GM08714 (cell line): ENCODE measurements at regions not wholly inside any gene's neighbourhood (a gene's known extent, or its start where the extent isn't known, plus 50 kb on each side); places are given as distances from the start of the nearest gene placed in this dataset.
"Not testable (repeated sequence)": the region's sequence is repeated elsewhere in the genome, so short reads cannot be mapped to it uniquely, and the experiment has no call there.

Source experiments
- H3K4me3 ChIP-seq: fragments of 200-500 bp; sonication (Bioruptor generic); 2 replicates; pipeline ENCODE4 v1.5.1; 2014; ENCODE audit warnings: mild to moderate bottlenecking, low read length, inconsistent platforms
- ZNF274 ChIP-seq: IDR thresholded peaks from 2 replicates; pipeline ENCODE4 v1.6.1; 2012; ENCODE audit warnings: mild to moderate bottlenecking, low read depth, low read length

DNA sequence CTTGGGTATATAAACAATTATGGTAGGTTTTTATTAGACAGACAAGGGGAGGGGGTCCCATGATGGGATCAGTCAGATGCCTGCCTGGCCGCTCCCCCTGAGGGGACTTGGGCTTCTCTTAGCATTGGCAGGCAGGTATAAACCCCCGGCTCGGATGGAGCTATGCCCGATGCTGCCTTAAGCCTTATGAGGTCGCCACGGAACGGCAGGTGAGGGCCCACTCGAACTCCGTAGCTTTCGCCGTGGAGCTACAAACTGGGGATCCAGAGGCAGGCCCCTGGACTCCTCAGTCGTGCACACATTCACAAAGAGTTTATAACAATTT is 148.8 kb downstream of the TRIM27 start:
- no peak overlapping the region for H3K4me3 ChIP-seq
- no peak for TF ChIP-seq ZNF274

DNA sequence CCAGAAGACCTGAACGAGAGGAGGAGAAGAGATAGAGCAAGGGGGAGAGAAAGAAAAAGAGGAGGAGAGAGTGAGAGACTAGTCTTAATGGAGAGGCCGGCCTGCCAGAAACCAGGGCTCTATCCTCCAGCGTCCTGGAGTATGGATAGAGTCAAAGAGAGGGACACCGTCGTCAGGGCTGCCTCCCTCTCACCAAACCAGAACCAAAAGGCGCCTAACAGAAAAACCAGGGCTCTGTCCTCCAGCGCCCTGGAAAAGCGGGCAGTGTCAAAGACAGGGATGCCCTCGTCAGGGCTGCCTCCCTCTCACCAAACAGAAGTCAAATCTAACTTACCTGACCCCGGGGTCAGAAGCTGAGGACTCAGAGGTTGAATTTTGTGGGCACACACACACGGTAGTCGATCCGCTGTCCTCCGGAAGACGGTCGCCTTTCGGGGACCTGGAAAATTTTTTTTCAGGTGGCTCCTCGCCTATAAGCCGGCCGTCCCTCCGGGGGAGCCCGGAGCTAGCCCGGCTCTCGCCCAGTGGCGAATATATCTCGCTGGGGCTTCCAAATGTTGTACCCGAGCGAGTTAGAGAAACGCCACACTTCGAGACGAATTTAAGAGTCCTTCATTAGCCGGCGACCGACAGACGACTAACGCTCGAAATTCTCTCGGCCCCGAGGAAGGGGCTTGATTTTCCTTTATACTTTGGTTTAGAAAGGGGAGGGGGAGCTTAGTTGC is 148.2 kb downstream of the TRIM27 start:
- H3K4me3 ChIP-seq = no peak overlapping the region
- no peak for TF ChIP-seq ZNF274

DNA sequence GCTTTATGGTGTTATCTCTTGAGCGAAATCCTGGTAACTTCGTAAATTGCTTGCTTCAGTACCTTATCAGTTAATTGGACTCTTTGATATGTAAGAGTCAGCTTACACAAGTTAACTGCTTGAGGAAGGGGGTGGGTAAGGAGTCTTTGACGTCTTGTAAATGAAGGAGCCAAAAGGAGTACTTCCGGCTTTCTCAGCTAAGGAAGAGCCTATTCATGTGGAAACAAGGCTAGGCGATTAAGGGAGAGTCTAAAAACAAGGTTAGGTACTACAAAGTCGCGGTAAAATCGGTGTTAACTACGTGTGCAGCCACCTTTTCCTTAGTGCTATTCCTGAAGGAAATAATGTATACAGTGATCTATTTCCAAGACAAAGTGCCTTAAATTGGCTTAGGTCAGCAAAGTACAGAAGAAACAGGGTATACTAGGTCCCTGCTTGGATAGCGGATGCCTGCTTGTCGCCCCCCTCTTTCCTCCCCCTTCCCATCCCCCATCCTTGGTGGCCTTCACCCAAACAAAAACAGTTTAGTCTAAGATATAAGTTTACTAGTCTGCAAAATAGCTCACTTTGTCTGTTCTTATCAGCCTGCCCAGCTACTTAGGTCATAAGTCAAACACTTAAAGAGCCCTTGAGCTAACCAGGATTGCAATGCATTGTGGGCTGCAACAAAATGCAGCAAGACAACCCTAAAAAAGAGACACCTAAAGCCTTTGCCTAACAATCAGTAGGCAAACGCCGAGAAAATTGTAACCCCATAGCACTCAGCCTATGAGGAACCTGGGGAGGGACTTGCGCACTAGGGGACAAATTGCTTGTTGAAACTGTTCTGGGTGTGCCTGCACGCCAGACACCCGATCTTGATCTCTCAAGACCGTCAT is 147.3 kb downstream of the TRIM27 start:
- H3K4me3 ChIP-seq = no peak overlapping the region

DNA sequence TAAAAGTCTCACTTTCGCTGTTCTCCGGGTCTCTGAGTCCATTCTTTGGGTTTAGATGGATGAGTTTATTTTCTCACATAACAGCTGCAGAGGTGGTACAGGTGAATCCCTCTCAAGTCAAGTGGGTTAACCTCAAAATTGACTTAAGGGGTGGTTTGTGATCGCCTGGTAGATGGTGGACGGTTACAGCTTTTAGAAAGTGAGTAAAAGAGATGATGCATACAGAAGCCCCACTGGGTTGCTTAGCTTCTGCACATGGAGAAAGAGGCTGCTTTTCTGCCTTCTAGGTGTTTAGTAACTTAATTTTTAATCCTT is 146.7 kb downstream of the TRIM27 start:
- TF ChIP-seq ZNF274 = no peak
- H3K4me3 ChIP-seq = no peak overlapping the region

More for the DNA sequence above, 147.3 kb downstream of the TRIM27 start:
- no peak for TF ChIP-seq ZNF274

DNA sequence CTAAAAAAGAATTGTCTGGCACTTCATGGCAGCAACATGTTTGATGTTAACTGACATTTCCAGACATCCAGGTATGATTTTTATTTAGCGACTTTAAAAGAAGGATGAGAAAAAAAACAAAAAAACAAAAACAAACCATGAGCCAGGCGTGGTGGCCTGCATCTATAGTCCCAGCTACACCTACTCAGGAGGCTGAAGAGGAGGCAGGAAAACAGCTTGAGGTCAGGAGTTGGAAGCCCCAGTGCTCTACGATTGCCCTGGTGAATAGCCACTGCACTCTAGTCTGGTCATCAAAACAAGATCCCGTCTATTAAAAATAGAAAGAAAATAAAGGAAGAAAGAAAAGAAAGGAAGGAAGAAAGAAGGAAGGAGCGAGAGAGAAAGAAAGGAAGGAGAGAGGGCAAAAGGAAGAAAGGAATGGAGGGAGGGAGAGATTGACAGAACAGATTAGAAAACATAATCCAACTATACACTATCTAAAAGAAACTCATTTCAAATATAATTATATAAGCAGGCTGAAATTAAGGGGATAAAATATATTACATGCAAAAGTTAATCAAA is 141.6 kb downstream of the TRIM27 start:
- no peak for TF ChIP-seq ZNF274
- H3K4me3 ChIP-seq = peak overlapping the region; percentile 28; the same call in 1 of the 2 replicates

DNA sequence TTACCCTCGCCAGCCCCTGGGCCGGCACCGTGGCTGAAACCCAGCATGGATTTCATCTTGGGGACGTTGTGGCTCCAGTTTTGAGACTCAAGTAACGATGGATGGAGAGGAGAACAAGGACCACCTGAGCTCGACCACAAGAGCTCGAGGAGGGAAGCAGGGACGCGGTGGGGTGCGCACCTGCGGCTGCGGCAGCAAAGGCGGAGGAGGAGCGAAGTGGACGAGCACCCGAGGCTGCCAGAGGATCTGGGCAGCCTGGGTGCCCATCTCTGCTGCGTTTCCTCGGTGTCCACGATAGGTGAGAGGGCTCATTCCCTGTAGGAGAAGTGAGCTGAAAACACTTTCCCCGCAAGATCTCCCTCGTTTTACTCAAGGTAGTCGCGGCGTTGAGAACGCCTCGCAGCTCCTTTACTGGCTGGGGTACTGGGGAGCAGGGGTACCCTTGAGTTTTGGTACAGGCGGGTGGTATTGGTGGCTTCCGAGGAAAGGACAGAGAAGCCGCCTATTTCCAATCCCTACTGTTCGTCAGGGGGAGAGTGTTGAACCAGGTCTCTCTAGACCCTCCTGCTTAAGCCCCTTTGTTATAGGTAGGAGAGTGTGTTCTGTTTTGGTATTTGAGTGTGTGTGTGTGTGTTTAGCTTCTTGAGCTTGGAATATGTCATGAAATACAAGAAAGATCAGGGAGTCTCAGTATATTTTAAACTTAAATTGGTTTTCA is 137.7 kb downstream of the TRIM27 start:
- no peak for TF ChIP-seq ZNF274

DNA sequence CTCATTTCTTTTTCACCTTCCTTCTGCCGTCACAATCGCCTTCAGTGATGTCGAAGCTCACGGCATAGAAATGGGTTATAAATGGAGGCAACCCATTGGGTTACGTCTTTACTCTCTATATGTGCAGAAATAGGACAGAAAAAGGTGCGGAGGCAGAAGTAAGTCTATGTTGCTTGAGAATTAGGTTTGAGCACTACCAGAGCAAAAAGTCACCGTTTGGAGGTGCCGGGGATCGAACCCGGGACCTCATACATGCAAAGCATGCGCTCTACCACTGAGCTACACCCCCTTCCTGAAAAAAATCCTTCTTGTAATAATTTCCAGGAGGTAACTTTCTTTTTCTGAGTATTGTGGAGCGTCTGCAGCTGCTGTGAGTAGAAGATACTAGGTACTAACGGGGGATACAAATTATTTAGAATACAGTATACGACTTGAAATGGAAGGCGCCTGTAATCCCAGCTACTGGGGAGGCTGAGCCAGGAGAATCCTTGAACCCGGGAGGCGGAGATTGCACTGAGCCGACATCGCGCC is 134.2 kb downstream of the TRIM27 start:
- peak overlapping the region; percentile 92 for H3K4me3 ChIP-seq

More for the DNA sequence above, 137.7 kb downstream of the TRIM27 start:
- H3K4me3 ChIP-seq = no peak overlapping the region

DNA sequence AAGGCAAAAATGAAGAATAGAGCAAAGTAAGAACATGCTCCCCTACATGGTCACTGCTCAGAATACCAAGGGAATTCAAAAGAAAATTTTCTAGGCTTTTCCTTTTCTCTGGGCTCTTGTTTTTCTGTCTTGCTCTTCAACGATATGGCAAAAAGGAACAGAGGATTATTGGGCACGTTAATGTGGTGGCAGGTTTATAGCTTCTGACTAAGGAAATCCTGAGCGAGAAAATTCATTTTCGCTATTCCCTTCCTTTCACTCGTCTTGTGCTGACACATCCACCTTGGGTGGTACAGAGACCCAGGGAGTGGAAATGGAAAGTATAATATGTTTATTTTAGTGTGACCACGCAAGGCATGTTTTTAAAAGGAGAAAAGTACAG is 132.8 kb downstream of the TRIM27 start:
- no peak overlapping the region for H3K4me3 ChIP-seq
- TF ChIP-seq ZNF274 = no peak

More for the DNA sequence above, 134.2 kb downstream of the TRIM27 start:
- TF ChIP-seq ZNF274 = no peak

DNA sequence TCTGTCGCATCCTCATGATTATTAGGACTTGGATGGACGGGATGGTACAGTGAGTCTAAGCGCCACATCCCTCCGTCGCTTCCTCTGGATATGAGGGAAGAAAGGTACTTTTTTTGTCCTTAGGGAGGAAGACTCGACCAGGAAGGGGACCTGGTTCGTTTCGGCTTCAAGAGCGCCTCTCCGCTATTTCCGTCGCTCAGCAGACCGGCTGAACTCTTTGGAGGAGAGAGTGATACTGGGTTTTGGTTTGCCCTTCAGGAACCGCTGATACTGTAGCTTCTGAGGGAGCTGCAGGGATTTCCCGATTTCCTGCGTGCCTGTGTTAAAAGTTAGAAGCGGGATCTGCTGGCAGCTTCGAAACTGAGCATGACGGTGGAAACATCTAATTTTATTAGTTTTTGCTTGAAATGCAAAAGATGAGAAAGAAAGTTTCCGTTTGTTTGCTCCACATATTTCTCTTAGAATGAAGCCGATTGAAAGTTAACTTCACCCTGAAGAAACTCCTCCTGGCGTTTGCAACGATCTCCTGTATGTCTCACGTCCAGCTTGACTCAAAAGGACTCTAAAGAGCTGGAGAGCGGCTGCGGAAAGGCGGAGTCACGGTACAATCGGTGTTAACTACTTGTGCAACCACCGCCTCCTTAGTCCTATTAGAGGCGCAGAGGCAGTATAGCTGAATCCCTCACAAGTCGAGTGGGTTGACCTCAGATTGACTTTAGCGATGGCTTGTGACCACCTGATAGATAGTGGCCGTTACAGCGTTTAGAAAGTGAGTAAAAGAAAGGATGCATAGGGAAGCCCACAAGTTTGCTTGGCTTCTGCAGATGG is 129.4 kb downstream of the TRIM27 start:
- TF ChIP-seq ZNF274 = no peak
- peak overlapping the region; percentile 57 for H3K4me3 ChIP-seq

DNA sequence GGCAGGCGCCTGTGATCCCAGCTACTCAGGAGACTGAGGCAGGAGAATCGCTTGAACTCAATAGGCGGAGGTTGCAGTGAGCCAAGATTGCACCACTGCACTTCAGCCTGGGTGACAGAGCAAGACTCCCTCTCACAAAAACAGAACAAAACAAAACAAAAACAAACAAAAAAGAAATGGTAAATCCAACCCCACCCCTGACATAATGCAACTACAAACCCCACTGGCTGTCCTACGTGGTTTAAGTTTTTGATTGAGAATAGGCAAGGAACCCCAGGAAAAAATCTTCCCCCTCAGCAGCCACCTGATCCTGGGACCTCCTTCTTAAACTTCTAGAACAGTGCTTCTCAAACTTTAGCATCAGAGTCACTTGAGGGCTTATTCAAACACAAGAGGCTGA is 123.1 kb downstream of the TRIM27 start:
- not testable (repeated sequence) for H3K4me3 ChIP-seq

DNA sequence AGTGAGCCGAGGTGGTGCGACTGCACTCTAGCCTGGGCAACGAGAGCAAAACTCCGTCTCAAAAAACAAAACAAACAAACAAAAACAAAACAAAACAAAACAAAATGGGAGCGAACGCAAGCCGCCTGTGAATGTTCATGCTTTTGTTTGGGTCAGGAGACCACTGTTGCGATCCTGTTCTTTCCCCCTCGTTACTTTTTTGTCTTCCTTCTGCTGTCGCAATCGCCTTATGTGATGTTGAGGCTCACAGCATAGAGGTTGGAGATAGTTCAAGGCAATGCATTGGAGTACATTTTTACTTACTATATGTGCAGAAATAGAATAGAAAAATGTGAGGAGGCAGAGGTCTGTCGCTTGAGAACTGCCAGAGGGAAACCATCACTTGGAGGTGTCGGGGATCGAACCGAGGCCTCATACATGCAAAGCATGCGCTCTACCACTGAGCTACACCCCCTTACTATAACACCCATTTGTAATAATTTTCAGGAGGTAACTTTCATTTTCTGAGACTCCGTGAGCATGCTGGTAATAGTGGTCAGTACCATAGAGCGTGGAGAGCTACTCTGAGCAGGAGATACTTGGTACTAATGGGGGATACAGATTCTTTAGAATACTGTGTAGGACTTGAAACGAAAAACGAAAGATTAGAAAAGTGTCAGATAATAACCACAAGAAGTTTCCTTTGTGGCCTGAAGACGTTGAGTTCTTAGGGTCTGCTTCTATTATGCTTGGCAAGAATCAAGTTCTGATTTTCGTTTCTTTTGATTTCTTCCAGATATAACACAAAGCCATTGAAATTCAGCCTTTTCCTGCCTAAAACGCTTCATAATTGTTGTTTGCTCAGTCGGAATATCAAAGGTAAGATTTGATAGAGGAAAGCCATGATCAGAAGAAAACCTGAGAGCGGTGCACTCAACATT is 121.1 kb downstream of the TRIM27 start:
- TF ChIP-seq ZNF274 = no peak
- H3K4me3 ChIP-seq = no peak overlapping the region; the same call in none of the 2 replicates

DNA sequence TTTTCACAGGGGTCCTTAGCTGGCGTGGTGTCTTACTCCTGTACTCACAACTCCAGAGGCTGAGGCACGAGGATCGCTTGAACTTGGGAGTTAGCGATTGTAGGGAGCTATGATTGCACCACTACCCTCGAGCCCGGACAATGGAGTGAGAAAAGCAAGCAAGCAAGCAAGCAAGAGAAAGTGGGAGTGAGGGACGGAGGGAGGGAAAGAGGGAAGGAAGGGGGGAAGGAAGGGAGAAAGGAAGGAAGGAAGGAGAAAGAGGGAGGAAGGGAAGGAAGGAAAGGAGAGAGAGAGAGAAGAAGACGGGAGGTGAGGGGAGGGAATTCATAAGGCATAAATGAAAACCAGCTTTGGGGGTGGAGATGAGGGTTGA is 120.5 kb downstream of the TRIM27 start:
- no peak for TF ChIP-seq ZNF274
- H3K4me3 ChIP-seq = no peak overlapping the region; the same call in 1 of the 2 replicates

DNA sequence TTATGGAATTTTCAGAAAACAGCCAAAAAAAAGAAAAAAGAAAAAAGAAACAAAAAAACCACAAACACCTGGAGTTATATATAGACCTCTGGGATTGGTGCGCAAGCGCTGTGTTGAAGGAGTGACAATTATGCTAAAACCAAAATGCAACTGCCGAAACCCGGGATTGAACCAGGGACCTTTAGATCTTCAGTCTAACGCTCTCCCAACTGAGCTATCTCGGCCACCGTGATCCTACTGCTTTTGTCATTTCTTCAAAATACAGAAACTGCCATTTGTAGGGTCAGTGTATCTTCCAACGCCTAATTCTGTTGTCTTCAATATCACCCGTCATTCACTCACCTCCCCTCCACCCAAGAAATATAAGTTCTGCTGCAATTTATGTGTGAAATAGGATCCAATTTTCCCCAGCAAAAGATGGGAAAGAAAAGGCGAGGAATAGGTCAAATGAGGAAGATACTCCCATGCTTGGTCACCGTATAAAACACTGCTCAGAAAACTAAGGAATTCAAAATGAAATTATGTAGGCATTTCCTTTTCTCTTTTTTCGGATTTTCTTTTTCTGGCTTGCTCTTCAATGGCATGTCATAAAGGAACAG is 116.0 kb downstream of the TRIM27 start:
- no peak overlapping the region for H3K4me3 ChIP-seq
- no peak for TF ChIP-seq ZNF274
